GM21390 (cell line): ENCODE measurements at regions not wholly inside any gene's neighbourhood (a gene's known extent, or its start where the extent isn't known, plus 50 kb on each side); places are given as distances from the start of the nearest gene placed in this dataset.
A peak's percentile ranks its signal among the peaks of the same experiment; 100 is the strongest.

Experiments used
- ATAC-seq: cut with Tn5 transposase; IDR thresholded peaks from one replicate; pipeline ENCODE4 v1.9.1; 2021; ENCODE audit not compliant: unreplicated experiment

DNA sequence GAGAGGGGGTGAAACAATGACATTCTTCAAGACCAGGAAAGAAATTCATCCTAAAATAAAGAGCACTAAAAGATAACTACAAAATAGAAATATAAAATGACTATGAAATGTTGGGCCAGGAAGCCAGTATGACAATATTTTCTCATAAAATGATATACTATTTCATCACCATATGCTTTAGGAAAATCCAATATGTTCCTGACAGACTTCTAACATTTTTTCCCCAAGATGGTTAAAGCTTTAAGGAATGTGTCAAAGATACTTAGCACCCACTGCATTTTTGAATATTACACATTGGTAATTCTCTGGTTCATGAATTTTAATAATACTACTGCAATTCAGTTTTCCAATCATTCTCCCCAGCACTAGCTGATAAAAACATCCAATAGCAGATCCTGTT lies 87.7 kb upstream of the PLEKHG7 start:
- ATAC-seq: no peak

DNA sequence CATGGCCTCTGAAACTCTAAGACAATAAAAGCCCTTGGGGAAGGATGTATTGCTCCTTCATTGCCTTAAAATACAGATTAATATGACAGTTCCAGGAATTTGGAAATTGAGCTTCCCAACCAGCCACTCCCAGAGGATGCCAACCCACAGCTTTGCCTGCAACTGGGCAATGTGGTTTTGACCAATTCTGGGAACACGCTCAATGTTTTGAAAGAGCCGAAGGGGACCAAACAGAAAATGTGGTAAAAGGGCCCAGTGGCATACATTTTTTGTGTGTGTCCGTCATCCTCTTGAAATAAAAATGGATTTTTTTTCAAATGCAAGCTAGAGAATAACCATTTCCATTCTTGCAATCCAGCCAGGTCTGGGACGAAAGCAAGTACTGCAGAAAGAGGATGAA lies 88.3 kb upstream of the PLEKHG7 start:
- no peak for ATAC-seq

DNA sequence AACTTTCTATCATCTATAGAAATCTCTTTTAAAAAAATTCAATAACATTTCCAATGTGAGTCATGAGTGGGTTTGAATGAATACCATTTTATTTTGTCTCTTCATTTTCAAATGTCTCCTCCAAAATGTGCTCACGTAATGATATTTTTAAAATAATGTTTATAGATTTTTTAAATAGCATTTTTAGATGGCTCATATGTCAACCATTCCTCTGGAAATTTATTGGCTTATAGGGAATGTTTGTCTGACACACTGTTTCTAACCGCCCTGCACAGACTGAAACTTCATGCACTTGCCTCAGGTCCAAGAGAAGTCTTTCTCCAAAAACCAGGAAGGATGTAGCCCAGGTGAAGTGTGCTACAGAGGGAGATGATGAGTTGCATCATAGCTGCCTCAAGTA lies 88.8 kb upstream of the PLEKHG7 start:
- ATAC-seq: no peak

DNA sequence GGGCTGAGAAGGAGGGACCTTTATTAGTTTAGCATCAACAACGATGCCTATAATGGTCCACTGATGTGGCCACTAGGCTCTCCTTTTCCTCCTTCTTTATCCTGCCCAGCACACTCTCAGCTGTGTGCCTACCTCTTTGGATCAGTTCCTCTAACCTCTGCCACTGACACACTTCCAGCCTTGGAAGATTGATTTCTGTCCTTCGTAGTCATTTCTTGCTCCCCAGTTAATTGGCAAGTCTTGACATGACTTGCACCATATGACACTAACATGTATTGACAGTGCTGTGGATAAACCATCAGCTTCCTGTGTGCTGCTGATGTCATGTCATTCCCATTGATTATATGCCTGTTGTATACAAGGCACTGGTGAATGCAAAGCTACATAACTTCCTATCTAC lies 90.2 kb upstream of the PLEKHG7 start:
- no peak for ATAC-seq

DNA sequence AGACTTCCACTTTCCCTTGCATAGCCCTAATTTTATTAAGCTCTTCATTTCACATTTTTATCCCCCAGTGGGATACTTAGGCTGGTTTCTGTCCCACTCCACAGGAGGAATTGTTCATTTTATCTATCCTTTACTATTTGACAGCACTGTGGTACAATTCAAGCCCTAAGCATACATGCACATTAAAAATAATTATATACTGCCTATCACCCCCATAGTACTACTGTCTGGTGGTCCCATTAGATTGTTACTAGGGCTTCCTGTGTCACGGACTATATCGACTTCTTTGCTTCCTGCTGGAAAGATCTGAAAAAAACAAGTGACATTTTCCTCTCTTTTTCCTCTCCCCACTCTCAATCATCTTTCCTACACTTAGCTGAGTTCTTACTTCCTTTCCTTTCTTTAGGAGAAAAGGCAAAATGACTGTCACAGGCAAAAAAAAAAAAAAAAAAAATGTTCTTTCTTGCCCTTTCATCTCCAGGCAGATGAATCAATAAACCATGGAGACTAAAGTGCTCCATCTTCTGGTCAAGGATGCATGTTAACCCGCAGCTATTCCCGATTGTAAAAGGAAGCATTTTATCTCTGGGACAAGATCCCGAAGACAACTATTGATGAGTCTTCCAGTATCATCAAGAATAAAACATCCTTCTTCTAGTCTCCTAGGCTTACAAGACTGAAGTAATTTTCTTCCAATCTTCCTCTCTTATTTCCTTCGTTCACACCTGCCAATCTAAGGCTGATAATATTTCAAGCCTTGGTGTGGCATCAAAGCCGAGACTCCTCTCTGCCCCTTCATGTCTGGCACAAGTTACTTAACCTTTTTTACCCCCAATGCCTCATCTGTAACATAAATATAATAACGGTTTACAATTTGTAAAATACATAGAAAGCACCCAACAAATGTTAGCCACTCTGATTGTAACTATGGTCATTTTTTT lies 94.4 kb upstream of the PLEKHG7 start:
- ATAC-seq: no peak

DNA sequence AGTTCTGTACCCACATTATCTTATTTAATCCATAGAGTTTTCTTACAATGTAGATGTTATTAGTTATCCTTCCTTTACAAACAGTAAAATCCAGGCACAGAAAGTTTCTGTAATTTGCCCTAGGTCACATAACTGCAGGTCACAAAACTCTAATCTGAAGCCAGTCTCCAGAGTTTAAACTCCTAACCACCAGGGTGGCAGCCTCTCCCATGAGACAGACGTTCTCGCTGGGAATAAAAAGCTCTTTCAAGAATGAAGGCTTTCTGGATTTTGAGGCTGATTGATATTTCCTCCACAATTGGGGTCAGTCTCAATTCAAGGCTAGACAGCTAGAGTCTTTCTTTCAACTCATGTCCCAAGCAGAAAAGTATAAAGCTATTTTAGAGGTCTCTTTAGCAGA lies 95.8 kb upstream of the PLEKHG7 start:
- ATAC-seq: no peak

DNA sequence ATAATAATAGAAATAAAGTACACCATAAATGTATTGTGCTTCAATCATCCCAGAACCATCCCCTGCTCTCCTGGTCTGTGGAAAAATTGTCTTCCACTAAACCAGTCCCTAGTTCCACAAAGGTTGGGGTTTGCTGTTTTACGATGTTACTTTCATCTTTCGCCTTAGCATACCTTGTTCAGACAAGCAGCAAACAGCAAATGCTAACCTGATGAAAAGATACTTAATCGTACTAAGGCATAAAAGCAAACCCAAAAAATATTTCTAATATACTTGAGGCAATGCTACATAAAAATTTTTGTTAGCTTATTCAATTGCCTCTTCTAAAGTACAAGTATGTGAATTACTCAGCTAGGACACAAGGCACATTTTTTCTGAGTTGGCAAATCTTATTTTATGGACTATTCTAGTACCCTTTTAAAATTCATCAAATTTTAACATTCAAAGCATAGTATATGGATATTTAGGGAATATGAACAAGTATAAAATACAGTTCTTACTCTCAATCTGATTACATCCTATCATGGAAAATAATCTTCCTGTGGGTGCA lies 97.1 kb upstream of the PLEKHG7 start:
- no peak for ATAC-seq

DNA sequence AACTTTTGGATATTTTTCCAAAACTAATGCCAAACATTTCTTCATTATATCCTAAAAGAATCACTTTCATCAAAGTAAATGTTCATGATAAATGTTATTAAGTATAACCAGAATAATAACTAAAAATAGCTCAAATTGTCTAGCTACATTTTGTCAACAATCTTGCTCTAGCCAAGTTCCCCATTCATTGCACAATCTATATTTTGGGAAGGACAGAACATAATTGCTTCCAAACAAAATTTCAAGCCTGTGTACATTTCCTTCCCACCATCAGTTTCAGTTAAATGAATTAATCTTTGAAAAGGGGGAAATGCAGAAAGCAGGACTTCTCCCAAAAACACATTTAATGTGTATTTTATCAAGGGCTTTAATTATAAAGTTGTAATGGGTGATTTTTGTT lies 98.0 kb upstream of the PLEKHG7 start:
- ATAC-seq: no peak

DNA sequence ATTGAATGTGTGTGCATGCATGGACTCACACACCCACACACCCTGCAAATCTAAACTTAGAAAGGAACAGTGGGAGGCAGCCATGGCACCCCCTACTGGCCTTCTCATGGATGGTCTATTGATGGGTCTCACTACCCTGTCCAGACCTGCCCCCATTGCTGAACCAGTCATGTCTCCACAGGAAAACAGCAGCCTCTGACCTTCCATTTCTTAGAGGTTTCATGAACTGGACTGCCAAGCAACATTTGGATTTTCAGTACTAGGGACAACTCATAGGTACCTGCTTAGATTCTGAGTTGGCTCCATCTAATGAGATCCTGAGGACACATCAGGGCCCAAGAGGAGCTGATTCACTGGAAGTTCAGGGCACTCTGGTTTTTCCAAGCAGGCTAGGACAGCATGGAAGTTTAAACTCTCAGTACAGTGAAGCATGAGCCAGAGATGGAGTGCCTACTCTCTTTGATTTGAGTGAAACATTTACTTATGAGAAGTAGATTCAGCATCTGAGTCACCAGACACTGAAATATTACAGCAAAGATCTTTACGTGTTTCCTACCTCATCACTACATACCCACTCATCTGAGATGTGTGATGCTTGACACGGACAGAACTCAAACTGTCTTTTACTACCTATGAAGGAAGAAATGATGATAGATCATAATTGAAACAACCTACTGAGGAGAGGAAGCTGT lies 98.9 kb upstream of the PLEKHG7 start:
- no peak for ATAC-seq

DNA sequence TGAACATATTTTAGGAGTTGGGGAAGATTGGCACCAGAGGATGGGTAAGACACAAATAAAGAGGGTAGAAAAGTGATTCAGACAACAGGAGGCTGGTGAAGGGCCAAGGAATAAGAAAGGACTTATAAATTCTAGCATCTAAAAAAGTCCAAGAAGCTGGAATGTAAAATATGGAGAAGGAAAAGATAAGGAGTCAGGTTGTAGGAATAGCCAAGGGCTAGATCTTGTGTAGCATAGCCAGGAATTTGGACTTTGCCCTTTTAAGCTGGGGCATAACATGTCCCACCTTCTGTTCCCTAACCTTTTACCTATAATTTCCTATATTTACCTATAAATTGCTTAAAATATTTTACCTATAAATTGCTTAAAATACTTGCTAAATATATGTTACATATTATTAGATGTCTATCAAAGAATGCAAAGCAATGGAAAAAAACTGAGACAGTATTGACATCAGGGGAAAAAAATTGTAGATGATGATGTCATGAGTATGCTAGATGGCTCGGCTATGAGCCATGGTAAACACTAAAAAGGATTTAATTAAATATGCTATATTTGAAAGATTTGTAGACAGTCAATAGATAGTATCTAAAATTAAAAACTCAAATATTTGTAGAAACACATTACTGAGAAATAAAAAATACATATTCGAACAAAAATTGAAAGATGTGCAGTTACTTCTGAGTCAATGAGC lies 99.7 kb upstream of the PLEKHG7 start:
- ATAC-seq: no peak

DNA sequence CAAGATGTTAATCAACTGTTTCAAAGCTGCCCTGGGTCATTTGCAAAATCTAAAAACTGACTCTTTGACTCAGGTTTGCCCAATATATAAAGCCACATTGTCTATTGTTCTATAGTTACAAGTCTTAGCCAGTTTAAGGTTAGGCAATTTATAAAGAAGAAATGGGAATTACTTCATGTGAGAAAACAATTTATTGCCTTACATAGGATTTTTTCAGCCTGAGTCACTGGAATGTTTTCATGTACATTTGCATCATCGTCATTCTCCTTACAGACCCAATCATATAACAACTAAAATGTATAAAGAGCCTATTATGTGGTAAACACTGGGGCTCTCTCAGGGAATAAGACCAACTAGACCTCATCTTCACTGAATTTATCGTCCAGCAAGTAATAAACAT lies 100.3 kb upstream of the PLEKHG7 start:
- ATAC-seq: no peak

DNA sequence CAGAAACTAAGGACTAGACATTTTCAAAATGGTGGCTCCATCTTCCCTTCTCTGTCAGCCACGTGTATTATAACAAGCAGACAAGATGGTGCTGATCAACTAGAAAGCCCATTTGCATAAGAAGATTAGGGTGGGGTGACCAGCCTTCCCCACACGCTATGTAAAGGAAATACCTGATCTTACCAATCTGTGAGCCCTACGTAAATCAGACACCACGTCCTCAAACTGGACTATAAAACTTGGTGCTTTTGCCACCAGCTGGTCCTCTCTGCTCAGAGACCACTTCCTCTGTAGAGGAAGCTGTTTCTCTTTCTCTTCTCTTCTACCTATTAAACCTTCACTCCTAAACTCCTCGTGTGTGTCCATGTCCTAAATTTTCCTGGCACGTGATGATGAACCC lies 101.1 kb upstream of the PLEKHG7 start:
- ATAC-seq: no peak

DNA sequence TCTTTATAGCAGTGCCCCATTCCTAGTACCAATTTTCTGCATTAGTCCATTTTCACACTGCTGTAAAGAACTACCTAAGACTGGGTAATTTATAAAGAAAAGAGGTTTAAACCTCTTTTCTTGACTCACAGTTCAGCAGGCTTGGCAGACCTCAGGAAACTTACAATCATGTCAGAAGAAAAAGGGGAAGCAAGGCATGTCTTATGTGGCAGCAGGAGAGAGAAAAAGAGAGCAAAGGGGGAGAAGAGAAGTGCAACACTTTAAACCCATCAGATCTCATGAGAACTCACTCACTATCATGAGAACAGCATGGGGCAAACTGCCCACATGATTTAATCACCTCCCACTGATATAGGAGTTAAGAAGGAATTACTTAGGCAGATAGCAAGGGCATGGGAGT lies 101.6 kb upstream of the PLEKHG7 start:
- ATAC-seq: no peak

DNA sequence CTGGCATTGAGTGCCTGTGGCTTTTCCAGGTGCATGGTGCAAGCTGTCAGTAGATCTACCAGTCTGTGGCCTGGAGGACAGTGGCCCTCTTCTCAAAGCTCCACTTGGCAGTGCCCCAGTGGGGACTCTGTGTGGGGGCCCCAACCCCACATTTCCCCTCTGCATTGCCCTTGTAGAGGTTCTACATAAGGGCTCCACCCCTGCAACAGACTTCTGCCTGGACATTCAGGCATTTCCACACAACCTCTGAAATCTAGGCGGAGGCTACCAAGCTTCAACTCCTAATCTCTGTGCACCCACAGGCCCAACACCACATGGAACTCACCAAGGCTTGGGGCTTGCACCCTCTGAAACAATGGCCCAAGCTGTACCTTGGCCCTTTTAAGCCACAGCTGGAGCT lies 102.7 kb upstream of the PLEKHG7 start:
- ATAC-seq: no peak

DNA sequence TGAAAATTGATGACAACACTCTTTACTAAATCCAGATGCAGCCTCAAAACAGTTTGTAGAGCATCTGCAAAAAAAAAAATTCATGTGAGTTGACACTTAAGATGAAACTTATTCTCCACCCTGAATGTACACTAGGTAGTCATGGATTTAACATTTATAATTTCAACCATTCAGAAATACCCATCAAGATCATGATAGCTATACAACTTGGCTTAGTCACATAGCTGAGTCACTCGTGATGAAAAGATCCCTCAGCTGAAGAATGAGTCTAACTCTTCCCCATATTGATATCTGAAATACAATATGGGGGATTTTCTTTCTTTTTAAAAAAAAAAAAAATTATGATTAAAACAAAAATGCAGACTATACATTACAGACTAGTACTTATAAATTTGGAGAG lies 104.8 kb upstream of the PLEKHG7 start:
- no peak for ATAC-seq

DNA sequence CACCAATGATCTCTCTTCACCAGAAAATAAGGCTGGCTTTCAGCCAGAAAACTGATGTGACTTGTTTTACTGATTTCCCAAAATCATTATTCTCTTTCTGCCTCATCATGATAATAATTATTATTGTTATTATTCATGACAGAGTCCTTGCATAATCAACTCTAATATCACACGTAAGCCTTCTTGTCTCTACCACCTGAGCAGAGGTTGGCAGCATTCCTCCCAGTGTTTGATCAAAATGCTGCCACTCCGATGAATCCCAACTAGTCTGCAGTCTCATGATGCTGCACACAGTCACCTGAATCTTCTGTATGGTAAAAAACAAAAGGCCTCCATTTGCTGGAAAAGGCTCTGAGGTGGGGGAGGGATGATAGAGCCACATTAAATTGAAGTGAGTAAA lies 105.7 kb upstream of the PLEKHG7 start:
- ATAC-seq: no peak

DNA sequence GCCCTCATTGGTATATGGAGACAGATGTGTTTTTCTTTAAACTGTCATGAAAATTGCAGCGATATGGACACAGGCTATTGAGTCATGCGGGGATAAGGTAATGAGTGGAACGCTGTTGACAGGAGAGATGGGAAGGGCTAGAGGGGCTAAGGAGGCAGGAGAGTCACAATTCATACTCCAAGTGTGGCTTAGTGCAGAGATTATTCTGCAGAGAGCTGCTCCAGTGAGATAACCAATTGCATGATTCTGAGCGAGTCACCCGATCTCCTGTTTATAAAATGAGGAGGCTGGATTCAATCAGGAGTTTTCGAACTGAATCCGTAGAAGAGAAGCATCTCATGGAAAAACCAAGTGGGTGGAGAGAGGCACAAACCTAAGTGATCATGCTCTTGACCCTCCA lies 106.4 kb upstream of the PLEKHG7 start:
- ATAC-seq: no peak

DNA sequence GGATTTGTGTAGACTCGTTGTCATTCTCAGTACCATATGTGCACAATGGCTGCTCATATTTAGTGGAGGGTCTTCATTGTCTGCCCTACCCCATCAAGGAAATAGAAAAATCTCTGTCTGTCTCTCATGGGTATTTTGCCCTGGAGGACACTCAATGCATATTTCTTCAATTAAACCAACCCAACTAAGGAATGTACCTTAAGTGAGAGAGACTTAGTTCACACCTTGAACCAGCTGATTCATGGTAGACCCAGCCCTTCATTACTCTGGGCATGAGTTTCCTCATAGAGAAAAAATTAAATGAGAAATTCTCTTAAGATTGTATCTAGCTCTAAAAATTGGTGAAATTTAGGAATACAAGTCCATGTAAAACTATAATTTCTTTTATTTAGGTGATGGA lies 107.1 kb upstream of the PLEKHG7 start:
- no peak for ATAC-seq

DNA sequence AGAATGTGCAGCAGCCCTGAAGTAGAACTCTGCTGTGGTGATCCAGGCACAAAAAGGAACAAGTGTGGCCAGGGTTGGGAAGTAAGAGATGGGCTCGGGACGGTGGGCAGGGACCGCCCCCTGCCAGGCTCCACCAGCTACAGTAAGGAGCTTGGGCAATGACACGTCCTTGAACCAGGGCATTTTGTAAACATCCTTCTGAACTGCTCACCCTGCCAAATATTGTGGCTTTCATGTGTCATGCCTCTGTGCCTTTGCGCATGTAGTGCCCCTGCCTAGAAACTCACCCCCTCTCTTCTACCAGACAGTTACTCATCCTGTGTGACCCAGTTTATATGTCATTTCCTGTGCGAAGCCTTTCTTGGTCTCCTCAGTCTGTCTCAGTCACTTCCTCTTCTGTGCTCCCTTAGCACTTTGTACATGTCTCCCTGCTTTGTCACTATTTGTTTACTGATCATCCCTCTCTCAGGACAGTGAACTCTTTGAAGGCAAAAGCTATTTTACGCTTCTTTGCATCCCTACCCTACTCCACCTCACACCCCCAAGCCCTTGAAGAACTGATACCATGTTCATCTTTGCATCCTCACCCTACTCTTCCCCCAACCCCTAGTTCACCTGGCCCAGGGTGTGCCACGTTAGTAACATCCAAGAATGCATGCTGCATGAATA lies 108.9 kb upstream of the PLEKHG7 start:
- peak; percentile 100 for ATAC-seq

DNA sequence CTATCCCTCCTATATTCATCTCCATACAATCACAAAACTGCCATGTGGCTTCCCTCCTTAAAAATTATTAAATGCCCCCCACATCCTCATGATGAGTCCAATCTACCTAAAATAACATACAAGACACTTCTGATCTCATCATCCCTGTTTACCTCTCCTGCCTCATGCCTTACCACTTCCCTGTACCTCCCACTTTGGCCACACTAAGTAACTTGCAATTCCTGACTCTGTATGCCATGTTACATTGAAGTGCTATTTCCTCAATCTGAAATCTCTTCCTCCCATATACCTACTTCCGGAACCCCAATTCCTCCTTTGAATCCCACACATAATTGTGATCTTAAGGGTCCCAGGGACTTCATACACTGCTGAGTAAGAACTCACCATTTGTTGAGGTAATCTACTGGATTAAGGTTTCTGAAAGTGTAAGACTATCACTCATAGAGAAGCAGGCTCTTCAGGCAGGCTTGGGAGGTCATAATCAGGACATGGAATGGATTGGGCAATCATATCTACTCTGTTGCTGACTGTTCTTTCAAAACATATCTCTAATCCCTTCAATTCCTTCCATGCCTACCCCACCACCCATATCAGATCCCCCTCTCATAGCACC lies 117.6 kb upstream of the PLEKHG7 start:
- no peak for ATAC-seq

DNA sequence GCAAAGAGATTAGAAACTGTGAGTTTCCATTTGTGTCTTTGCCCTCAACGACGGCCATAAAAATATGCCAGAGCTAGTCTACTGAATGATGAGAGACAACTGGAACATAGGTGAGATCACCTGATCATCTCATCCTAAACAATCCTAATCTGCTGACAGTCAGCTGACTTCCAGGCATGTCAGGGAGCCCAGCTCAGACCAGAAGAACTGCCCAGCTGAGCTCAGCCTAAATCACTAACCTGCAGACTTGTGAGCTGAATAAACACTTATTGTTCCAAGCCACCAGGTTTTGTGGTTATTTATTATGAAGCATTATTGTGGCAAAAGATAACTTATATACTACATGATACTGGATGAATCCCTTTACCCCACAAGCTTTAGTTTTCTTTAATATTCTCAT lies 118.9 kb upstream of the PLEKHG7 start:
- no peak for ATAC-seq
